Fibroblast of gingiva (primary cell): ENCODE measurements at regions not wholly inside any gene's neighbourhood (a gene's known extent, or its start where the extent isn't known, plus 50 kb on each side); places are given as distances from the start of the nearest gene placed in this dataset.

Experiments
- DNase-seq: peaks from one replicate; pipeline ENCODE4 v3.0.0-alpha.2; 2011; ENCODE audit warnings: low read depth

- DNase-seq: no peak
These were observed 177.4 kb downstream of the SPRY1 start for GRCh38 chr4:123573866-123574508.

GRCh38 chr4:123575291-123575690, 178.7 kb downstream of the SPRY1 start:
- no peak for DNase-seq

- no peak for DNase-seq
These were observed 180.8 kb downstream of the SPRY1 start for GRCh38 chr4:123577225-123577906.

- peak; percentile 18 for DNase-seq
These were observed 181.9 kb downstream of the SPRY1 start for GRCh38 chr4:123578276-123579029.

GRCh38 chr4:123579961-123580360, 183.4 kb downstream of the SPRY1 start:
- DNase-seq: peak; percentile 61

- no peak for DNase-seq
These were observed 184.5 kb downstream of the SPRY1 start for GRCh38 chr4:123580981-123581664.

- DNase-seq: no peak
These were observed 185.2 kb downstream of the SPRY1 start for GRCh38 chr4:123581802-123582201.

GRCh38 chr4:123583043-123583442, 186.4 kb downstream of the SPRY1 start:
- DNase-seq: no peak

- no peak for DNase-seq
These were observed 188.5 kb downstream of the SPRY1 start for GRCh38 chr4:123585111-123585510.

GRCh38 chr4:123587983-123588494, 191.4 kb downstream of the SPRY1 start:
- DNase-seq: peak; percentile 98

- DNase-seq: peak; percentile 76
These were observed 192.1 kb downstream of the SPRY1 start for GRCh38 chr4:123588631-123589241.

- no peak for DNase-seq
These were observed 192.7 kb downstream of the SPRY1 start for GRCh38 chr4:123589301-123589700.

- no peak for DNase-seq
These were observed 195.3 kb downstream of the SPRY1 start for GRCh38 chr4:123591875-123592274.

GRCh38 chr4:123593655-123594054, 197.1 kb downstream of the SPRY1 start:
- DNase-seq: no peak

GRCh38 chr4:123596805-123597204, 200.2 kb downstream of the SPRY1 start:
- DNase-seq: no peak

GRCh38 chr4:123597586-123597985, 201.0 kb downstream of the SPRY1 start:
- peak; percentile 39 for DNase-seq

- DNase-seq: no peak
These were observed 201.7 kb downstream of the SPRY1 start for GRCh38 chr4:123598331-123598730.

GRCh38 chr4:123599061-123599919, 202.7 kb downstream of the SPRY1 start:
- peak; percentile 87 for DNase-seq

GRCh38 chr4:123599920-123600810, 203.6 kb downstream of the SPRY1 start:
- DNase-seq: peak; percentile 33
